Amniotic stem cell (primary cell): ENCODE measurements at regions not wholly inside any gene's neighbourhood (a gene's known extent, or its start where the extent isn't known, plus 50 kb on each side); places are given as distances from the start of the nearest gene placed in this dataset.

Experiments
- DNase-seq: peaks from one replicate; lab custom pipeline; 2025; lab: John Stamatoyannopoulos, UW

DNA sequence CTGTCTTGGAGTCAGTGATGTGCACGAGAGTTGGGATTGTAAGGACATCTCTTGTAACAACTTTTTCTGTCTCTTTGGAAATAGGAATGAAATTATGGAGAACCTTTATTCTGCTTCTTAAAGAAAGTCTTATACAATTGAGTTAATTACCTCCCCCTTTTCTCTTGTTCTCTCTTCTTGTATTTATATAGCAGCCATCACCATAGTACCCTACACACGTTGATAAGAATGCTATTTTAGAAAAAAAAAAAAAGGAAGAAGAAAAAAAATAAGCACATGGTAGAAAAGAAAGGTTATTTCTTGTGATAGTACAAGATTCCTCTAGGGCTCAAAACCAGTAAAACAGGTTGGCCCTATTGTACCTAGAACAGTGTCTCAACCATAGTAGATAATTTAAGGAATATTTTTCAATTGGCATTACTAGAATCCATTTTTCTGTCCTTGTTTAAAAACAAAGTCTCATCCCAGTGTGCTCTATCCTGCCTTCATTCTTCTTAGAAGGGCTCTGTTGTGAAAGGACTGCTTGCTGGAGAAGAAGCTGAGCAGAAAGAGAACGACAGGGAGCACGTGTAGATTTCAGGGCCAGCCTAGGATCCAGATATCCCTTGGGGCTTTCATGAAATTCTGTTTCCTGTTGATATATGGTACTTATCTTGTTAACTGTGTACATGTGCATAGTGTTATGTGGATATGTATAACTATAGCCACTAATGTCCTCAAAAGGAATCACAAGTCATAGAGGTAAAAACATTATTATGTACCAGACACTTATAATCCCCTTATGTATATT, 392.3 kb upstream of the MEF2C start:
- no peak for DNase-seq

DNA sequence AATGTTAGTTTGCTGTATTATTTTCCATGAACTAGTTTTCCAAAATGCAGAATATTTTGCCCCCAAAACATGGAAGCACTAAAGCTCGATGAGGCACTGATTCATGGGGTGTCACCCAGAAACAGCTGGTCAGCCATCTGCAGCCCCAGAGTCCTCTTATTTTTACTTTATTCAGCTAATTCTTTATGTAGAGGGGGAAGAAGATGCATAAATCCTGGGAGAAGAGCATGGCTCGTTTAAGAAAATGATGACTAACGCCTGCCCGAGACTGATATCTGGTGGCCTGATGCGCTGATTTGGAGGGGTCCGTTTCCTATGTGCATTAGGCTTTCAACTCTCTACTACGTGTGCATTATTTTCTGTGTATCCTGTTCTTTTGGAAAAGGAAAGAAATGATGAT, 390.3 kb upstream of the MEF2C start:
- DNase-seq, result no peak

DNA sequence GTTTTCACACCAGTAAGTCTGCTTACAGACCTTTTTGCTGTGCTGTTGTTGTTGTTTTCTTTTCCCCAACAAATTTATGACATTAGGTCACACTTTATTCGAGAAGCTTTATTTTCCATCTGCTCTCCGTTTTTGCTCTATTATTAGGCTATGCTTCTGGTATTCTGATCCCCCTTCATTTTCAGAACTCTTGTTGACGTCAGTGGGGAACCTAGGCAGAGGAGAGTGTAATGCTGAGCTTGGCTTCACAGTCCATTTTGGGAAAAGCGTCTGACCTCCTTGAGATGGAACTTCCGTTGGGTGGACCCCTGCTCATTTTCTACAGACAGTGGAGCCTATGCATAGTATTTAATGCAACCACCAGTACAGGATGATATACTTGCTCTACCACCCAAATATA, 387.9 kb upstream of the MEF2C start:
- DNase-seq, result no peak

DNA sequence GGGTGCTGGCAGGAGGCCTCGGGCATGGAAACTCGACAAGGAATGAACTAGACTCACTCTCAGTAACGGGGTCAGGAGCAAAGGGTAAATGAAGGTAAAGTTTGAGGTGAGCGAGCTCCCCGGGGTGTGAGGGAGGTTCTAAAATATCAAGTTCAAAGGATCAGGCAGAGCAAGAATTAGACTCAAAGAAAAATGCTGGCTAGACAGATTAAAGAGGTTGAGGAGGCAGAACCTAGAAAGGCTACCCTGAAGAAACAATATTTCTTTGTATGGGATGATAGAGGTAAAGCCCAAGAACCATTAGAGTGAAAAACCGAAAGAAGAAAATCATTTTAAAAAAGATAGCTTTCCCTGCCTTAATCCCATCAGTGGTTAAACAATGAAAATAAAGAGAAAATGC, 386.7 kb upstream of the MEF2C start:
- no peak for DNase-seq

DNA sequence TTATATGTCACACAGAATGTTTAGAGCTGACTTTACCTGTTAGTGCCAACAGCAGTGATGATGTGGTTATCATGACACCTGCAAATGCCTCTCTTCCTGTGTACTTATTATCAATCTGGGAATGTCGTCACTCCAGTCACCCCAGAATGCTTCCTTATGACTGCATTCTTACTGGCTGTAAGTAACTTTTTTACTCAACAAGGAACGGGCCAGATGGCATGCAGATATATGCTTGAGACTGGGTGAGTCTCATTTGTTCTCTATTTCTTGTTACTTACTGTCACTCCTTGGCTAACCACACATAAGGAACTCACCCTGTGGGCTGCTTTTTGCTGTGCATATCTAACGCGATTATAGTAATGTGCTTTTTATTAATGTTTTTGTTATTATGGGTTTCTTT, 385.5 kb upstream of the MEF2C start:
- DNase-seq, result no peak

DNA sequence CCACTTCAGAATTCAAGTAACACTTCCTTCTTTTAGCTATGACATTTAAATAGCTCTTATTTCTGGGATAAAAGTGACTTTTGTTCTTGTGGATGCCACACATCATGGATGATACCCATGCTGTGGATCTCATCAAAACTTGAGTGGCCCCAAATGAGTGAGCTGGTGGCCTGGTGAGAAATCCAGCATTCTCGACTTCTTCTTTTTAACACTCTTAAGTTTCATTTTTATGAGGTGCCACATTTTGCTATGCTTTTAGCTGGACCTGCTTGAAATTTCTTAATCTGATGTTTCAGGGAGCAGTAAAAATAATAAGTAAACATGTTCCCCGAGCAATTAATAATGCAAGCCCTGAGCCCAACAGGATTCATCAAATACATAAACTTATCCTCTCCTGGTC, 384.8 kb upstream of the MEF2C start:
- no peak for DNase-seq

DNA sequence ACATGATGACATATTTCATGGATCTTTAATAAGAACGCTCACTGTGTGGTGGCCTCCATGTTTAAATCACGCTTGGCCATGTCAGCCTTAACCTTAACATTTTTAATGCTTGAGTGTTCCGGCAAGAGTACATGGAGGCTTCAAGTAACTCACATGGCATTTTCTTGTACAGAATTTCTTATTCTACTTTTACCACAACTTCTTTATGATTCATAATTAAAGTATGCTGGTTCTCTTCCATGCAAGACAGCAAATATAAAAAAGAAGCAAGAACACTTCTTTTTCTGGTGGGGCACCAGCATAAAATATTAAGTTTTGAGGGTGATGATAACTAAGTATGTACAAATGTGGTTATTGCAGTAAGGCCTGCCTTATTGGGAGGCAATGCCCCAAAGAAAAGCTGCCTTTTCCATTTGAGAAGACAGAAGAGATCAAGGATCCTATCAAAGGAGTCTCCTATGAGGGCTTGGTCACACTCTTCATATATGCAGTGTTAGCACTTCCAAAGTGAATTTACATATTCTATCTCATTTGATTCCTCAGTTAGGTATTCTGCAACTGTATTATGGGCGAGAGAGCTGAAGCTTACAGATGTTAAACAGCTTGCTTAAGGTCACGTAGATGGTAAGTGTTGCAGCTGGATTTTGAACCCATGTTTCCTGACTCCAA, 382.7 kb upstream of the MEF2C start:
- DNase-seq, result peak; percentile 36

DNA sequence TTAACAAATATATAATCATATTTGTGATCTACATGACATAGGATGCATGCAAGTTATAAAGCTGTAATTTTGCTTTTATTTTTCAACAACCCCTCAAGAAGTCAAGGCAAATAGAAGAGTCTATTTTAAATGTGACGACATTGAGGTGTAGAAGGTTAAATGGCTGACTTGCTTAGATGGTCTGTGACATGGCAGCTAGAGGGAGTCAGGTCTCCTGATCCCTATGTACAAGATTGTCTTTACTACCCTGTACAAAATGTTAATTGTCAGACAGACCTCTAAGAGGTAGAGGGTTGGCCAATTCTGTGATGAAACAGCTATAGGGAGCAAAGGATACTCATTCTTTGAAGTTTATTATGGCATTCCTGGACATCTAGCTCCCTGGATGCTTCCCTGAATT, 380.9 kb upstream of the MEF2C start:
- DNase-seq, result no peak

DNA sequence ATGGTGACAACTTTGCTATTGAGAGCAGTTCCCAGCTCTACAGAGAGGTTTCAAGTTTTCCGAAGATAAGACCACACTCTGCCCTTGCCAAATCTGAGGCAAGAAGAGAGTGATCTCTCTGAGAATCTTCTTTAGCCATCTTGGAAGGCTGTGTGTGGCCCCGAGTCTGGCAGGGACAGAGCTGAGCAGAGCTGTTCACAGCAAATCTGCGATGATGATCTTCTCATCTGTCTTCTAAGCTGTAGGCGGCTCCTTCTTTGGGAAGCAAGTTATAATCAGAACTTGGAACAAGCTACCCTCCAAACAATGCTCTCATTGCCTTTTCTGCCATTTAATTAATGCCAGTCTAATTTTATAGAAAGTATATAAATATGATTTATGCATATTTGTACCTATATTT, 379.0 kb upstream of the MEF2C start:
- no peak for DNase-seq

DNA sequence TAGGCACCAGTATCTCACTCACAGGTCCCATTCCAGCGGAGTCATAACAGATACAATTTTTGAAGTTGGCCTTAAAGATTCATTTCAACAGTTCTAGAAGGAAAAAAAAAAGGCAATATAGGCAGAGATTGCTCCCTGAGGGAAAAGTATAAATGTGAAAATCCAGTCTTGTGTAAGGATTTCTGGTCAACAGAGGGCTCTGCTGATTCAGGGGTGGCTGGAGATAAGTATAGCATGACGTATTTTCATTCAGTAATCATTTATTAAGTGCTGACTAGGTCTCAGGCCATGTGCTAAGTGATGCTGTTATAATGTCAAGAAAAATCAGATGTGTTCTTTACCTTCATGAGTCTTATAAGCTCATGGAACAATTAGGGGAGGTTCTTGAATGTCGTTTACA, 377.3 kb upstream of the MEF2C start:
- no peak for DNase-seq

DNA sequence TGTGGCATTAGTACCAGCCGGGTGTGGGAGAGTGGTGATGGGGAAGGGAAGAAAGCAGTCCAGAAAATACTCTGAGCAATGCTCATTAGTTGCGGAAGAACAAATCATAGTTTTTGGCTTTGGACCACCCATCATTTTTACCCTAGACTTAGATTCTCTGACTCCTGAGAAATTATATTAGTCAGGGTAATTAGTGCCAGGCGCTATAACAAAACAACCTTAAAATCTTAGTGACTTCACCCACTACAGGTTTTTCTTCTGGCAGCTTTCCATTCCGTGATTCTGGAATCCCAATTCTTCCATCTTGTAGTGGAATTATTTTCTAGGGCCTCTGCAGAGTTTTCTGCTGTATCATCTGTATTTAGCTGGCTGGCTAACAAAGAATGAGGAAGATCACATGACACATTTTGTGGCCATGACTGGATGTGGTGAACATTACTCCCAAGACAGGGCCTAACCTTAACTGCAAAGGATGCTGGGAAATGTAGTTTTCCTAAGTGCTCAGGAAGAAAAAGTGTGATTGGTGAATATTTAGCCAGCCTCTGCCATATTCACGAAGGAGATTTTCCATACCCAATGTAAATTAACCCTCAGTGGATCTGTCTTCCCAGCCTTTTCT, 373.0 kb upstream of the MEF2C start:
- DNase-seq, result no peak

DNA sequence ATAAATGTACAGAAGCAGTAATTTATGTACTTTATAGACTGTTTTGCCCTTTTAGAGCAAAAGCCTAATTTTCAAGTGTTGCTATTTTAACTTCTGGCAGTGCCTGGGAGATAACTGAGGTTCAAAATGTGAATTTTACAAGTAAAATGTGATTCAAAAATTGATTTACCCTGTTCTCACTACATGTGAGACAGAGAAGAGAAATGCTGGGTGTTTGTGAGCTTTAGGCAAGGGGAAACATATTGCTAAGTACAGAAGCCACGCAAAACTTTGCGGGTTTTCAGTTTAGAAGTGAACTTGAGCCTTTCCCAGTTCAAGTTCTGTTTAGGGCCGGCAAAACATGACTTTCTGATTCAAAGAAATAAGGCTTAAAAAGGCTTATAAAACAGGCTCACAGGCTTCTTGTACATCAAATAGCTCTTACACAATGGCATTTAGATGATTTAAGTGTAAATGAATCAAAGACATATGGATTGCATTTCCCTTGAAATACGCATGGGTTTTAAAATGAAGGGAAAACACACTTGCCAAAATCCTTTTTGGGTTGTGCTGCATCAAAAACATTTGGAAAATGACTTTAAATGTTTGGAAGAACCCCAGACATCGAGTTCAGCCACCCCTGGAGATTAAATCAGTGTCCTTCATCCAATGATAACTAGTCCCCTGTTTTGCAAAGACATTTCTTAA, 370.8 kb upstream of the MEF2C start:
- DNase-seq, result no peak

DNA sequence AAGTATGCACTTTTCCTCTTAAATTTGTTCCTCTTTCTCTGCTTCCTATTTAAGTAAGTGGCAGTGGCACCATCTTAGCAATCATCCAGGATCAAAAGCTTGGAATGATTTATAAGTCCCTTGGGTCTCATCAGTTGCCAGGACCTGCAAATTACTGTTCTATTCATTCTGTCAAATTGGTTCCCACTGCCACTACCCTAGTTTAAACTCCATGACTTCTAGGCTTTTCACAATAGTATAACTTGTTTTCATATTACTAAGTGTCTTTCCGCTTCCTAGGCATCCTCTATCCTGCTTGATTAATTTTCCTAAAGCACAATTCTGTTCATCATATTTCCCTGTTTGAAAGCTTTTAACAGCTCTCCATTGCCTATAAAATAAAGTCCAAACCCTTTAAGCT, 363.9 kb upstream of the MEF2C start:
- DNase-seq, result no peak

DNA sequence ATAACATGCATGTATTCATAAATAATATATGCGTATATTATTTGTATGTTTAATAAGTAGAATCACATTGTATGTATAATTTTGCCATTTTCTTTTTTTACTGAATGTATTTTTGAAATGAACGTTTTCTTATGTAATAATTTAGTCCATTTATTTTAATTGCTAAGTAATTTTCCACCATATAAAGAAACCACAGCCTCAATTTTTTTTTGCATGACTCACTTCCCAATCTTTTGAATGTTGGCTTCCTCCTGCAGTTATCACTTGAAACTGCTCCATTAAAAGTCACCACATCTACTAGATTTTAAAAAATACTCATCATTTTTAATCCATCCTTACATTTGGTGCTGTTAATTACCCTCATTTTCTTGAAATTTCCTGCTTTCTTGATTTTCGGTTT, 363.3 kb upstream of the MEF2C start:
- DNase-seq, result no peak

DNA sequence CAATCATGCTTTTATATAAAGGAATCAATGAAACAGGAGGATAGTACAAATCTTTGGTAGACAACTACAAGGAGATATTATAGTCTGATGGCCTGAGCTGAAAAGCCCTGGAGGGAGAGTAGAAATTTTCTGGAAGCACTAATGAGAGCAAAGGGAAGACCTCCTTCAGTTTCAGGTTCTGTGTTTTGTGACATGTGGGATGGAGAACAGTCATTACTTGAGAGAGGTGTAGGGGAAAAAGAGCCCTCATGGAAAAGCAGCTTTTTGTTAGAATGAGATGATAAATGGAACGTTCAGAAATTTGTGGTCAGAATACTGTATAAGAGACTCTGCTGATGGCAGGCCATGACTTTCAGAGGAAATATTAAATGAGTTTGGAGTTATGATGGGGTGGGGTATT, 360.6 kb upstream of the MEF2C start:
- DNase-seq, result no peak

DNA sequence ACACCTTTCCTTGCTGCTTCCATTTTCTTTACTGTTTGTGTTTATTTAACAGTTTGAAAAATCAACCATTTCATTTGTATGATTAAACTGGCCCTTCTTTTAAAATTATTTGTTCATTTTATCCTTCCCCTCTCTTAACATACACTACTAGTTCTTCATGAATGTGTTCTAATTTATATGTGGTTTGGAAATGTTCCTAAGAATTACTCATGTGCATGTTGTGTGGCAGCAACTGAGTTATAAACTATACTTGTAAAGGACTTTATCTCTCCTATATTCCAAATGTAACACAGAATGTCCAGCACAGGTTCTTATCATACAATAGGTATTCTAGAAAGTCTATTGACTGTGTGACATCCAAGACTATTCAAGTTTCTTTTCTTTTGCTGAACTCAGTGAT, 358.2 kb upstream of the MEF2C start:
- no peak for DNase-seq

DNA sequence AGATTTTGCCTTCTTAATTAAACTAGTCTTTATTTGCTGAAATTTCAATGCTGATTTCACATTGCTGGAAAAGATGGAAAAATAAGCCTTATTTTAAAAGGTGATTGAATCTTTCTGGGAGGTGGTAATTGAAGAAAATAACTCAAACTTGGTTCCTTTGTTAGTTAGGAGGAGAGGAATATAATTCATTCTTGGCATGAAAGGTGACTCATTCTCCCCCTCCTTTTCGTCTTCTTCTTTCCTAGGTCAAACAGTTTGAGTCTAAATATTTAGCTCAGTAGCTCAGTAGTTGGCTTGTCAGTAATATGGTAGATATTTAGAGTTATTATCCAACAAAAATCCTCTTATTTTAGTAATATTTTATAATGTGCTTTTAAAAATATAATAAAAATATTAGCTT, 353.9 kb upstream of the MEF2C start:
- no peak for DNase-seq

DNA sequence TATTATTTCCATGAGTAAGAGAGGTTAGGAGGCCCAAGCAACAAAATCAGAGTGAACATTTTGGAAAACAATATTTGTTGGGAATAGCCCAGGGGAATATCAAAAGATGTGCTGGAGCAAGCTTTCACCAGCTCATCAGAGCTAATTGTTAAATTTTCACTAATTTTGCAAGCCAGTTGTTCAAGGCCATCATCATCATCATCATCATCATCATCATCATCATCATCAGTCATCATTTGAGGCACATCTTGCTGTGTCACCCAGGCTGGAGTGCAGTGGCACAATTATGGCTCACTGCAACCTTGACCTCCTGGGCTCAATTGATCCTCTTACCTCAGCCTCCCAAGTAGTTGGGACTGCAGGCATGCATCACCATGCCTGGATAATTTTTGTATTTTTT, 350.5 kb upstream of the MEF2C start:
- no peak for DNase-seq

DNA sequence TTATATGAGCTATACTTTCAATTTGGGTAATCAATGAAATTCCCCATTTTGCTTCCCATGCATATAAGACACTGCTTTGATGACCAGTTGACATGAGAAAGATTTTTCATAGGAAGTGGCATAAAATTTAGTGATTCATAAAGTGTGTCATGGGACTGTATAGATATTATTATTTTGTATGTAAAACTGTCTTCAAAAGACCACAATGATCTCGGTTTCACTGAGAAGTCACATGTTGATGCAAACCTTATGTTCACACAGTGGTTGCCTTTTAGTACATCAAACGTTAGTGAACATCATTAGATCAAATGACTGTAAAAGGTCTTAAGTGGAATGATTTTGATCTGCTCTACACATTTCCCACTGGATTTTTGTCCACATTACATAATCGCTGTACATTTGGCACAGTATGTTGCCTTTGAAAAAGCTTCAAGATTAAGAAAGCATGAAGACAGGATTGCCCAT, 349.2 kb upstream of the MEF2C start:
- no peak for DNase-seq

DNA sequence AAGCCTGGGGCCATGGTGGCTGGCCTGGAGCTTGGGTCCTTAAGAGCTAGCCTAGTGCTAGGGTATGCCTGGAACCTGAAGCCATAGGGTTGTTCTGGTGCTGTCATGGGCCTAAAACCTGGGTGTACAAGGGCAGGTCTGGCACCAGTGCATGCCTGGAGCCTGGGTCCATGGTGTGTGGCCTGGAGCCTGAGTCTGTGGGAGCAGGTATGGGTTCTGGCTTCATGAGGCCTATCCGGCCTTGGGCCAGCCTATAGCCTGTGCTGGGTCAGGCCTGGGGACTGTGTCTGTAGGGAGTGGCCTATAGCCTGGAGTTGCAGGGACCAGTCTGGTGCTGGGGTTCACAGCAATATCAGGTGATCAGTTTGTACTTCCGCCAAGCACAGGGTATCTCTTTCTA, 347.2 kb upstream of the MEF2C start:
- no peak for DNase-seq

DNA sequence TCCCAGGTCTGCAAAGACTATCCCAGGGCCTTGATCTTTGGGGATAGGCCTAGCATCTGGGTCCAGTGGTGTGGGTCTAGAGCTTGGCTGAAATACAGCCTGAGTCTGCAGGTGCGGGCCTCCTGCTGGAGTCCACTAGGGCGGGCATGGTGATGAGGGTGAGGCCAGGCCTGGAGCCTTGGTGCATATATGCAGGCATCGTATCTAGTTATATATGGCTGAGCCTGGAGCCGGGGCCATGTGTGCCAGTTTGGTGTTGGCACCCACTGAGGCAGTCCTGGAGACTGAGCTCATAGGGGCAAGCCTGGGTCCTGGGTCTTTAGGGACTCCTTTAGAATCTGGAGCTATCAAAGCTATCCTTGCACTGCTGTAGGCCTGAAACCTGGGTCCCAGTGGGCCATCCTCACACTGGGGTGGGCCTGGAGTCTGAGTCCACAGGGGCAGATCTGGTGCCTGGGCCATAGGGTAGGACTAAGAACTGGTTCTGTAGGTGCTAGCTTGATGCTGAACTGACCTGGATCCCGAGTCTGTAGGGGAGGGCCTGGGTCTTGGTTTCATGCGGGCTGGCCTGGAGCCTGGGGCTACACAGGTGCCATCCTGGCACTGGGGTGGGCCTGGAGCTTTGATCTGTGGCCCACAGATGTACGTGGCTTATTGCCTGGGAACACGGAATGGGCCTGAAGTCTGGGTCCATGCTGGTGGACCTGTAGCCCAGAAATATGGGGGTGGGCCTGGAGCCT, 346.5 kb upstream of the MEF2C start:
- DNase-seq, result no peak

DNA sequence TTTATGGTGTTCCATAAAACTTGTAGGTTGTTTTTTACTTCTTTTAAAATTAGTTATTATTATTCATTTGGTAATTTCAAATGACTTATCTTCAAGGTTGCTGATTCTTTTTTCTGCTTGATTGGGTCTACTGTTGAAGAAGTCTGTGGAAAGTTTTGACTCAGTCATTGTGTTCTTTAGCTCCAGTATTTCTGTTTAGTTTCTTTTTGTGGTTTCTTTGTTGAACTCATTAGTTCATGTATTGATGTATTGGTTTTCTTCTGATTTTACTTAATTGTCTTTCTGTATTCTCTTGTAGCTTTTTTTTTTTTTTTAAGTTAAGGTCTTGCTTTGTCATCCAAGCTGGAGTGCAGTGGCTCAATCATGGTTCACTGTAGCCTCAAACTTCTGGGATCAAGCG, 345.4 kb upstream of the MEF2C start:
- no peak for DNase-seq
